GM18517 (cell line): ENCODE measurements at regions not wholly inside any gene's neighbourhood (a gene's known extent, or its start where the extent isn't known, plus 50 kb on each side); places are given as distances from the start of the nearest gene placed in this dataset.

Experiments used
- ATAC-seq: cut with Tn5 transposase; IDR thresholded peaks from one replicate; pipeline ENCODE4 v1.9.1; 2021; ENCODE audit warnings: mild to moderate bottlenecking, moderate library complexity; ENCODE audit not compliant: unreplicated experiment

DNA sequence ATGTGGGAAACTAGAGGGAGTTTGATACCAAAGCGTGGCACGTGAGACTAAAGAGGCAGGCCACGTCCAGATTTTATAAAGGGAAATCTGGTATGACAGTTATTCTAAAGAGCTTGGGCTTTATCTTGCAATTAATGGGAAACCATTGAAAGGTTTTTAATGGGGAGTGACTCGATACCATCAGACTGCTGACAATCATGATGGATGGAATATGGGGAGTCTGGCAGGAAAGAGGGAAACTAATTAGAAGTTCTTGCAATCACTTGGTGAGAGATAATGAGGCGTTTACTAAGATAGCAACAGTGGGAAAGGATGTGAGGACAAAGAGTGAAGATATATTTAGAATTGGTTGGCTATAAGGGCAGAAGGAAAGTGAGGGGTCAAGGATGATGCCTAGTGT, 94.0 kb downstream of the MBL2 start:
- ATAC-seq, result no peak

DNA sequence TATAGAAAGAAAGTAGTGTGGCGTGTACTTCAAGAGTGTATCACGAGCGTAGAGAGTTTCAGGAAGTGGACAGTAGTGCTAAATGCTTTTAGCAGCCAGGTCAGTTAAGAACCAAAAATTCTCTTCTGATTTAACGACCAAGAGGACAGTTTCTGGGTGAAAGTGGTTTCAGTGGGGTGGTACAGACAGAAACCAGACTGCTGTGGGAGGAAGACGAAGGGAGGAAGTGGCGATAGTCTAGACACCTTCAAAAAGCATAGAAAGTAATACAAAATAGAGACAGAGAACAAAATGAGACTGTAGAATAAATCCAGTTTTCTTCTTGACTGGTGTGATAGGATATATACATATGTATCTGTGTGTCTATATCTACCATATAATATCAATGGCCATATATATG, 93.5 kb downstream of the MBL2 start:
- no peak for ATAC-seq

DNA sequence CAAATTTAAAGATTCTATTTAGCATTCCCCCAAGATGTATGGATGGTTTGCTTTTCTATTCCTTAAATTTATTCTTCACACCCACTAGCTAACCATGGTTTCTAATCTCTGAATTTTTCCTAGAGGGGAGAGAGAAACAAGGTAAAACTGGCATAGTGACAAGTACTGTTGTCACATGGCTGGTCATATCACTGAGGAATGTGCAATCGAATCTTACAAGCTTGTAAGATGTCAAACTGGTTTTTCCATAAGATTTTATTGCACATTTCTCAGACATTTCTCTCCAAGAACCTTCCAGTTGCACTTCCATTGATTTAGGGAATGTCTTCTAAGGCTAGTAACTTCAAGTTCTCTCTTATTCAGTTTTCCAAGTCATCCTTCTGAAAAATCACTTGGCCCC, 89.8 kb downstream of the MBL2 start:
- no peak for ATAC-seq

DNA sequence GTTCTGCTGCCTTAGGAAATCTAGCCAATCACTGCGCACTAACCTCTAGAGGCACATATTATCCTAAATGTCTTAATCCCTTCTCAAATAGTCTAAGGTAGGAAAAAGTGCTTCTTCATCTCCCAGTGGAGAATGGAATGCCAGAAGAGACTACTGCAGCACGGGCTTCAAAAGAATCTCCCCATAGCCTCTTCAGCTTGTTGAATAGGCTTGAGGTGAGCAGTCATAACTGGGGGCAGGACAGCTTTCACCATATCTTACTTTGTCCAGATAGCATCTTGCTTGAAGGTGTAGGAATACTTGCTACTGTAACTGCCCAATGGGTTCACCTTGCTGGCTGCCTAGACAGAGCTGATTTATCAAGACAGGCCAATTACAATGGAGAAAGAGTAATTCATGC, 88.8 kb downstream of the MBL2 start:
- no peak for ATAC-seq

DNA sequence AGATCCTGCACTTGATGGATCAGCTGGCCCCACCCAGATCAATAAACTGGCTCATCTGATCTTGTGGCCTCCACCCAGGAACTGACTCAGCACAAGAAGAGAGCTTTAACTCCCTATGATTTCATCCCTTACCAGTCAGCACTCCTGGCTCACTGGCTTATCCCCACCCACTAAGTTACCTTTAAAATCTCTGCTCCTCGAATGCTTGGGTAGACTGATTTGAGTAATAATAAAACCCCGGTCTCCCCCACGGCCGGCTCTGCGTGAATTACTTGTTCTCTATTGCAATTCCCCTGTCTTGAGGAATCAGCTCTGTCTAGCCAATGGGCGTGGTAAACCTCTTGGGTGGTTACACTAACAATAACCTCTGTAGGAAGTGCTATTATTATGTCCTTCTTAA, 83.7 kb downstream of the MBL2 start:
- no peak for ATAC-seq

DNA sequence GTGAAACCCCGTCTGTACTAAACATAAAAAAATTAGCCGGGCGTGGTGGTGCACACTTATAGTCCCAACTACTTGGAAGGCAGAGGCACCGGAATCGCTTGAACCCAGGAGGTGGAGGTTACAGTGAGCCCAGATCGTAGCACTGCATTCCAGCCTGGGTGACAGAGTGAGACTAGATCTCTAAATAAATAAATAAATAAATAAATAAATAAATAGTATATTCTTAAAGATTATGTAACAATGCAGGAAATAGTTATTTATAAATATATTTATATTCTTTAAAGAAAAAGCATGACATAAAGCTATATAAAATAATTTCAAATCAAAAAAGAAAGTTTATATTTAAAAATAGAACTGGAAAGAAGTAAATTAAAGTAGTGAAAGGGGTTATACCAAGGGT, 76.4 kb downstream of the MBL2 start:
- ATAC-seq, result no peak

DNA sequence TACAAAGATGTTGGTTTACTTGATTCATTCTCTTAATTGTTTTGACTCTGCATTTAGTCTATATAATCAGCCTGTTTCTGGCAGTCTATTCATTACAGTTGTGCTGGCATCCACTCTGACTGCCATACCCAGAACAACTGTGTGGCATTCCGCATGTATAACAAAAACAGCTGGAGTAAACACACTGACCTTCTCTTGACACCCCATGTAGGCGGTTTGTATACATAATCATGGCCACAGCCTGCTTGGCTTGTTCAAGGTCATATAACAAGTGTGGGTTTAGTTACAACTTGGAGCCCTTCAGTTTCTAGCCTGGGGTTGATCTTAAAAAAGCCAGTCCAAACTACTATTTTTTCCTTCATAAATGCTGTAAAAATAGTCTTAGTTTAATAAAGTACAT, 70.9 kb downstream of the MBL2 start:
- no peak for ATAC-seq

DNA sequence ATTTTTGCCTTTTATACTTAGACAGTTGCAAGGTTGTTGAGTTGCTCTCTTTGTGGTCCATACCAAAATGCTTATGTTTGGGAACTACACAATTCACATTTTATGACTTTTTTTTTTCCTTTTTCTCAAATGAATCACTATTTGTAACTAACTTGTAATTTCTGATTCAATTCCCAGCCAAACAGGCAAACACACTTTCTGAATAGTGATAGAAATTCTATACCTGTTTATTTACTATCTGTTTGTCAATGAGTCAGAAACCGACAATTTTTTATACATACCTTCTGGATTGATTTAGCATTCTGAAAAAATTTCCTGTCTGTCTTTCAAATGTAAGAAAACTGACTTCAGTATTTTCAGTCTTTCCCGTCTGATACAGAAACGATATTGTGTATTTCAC, 69.1 kb downstream of the MBL2 start:
- no peak for ATAC-seq

DNA sequence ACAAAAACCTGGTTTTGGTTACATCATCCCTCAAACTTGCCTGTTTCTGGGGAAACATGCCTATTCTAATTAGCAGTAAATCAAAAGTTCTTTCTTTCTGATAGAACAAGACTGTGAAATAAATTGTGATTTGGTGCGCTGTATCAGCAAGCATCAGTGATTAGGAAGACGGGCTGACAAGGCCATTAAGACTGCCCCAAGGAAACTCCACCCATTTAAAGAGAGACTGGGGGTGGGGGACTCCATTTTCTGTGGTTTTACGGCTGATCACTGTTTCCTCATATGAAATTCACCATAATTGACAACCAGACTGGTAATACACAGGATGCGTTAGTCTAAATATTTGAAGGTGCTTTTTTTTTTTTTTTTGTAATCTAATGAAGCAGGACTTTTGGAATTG, 68.7 kb downstream of the MBL2 start:
- no peak for ATAC-seq

DNA sequence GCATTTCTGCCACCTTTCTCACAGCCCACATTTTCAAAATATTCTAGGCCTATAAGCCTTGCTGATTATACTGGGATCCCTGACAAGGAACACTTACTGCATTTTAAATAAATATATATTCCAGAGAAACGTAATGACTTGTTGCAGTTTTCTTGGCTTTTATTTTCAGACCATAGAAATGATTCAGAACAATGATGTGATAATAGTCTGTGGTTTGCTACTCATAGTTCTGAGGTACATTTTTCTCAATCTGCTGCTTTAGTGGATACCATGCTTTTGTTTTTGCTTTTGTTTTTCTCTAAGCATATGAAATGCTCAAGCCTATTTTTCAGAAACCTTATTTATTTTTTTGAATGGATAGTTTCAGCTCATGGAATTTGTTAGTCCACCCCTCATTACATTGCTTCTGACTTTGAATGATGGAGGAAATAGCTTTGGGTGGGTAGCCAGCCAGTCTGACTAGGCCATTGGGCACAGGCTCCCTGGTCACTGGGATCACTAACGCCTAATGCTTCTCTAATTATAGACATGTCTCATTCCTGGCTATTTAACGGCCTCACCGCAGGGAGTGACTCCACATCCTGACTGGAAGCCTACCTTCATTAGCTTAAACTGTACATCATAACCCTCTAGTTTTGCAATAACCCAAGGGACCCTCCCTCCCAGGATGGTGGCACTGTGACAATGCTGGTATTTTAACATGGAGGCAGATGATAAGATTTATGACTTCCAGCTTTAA, 66.1 kb downstream of the MBL2 start:
- ATAC-seq, result no peak
